GM12892 (cell line): ENCODE measurements at regions not wholly inside any gene's neighbourhood (a gene's known extent, or its start where the extent isn't known, plus 50 kb on each side); places are given as distances from the start of the nearest gene placed in this dataset.

Experiments
- POLR2A ChIP-seq: IDR thresholded peaks from 2 replicates; pipeline ENCODE4 v1.6.1; 2011; ENCODE audit warnings: low read depth, low read length, control low read depth
- POLR2AphosphoS5 ChIP-seq: IDR thresholded peaks from 2 replicates; pipeline ENCODE4 v1.6.1; 2011; ENCODE audit warnings: low read depth, low read length, control low read depth

DNA sequence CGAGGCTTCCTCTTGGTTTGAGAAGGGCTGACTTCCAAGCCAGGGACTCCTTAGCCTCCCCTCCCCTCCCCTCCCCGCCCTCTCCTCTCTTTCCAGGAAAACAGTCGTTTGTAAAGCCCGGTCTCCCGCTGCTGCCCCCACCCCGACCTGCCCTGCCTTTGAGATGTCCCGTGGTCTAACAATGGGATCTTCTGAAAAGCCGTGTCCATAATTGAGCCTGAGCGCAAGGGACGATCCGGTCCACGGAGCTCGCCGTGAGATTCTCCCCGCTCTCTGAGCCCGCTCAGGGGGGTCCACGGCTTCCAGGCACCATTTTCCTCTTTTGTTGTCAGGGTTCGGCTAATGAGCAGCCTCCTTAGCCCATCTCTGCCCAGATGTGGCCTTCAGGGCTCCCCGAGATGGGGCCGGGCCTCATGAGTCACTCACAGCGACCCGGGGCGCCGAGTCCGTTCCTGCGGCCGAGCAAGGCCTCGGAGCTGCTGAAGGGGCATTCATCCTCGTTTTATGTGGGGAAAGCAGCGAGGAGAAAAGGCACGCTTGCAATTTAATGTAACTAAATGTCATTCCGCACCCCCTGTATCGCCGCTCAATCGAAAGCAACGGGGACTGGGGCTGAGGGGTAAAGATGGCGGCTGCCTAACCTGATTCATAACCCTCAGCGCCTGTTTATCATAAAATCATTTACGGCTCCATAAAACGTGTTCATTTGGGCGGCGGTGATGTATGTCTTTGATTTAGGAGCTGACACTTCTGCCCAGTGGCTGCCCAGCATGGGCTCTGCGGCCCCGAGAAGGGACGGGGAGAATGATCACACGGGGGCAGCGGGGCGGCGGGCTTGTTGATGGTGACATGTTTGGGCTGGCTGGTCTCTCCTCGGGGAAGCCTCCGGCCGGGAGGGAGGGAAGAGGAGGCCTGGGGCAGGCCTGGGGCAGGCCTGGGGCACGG is 232.6 kb upstream of the C1orf174 start:
- TF ChIP-seq POLR2A (no peak), POLR2AphosphoS5 (no peak)
